H9 (cell line): ENCODE measurements at regions not wholly inside any gene's neighbourhood (a gene's known extent, or its start where the extent isn't known, plus 50 kb on each side); places are given as distances from the start of the nearest gene placed in this dataset.

ENCODE experiments used
- DNase-seq: peaks from one replicate; pipeline ENCODE4 v3.0.0-alpha.2; 2017
- H2AFZ ChIP-seq: one replicate; pipeline ENCODE4 v1.6.1; 2013; ENCODE audit warnings: mild to moderate bottlenecking, low read length, control low read depth, moderate library complexity
- H2AK5ac ChIP-seq: 2 replicates; pipeline ENCODE4 v1.6.1; 2013; ENCODE audit warnings: low read length, control low read depth, mixed read lengths; ENCODE audit not compliant: insufficient read length
- H2BK120ac ChIP-seq: one replicate; pipeline ENCODE4 v1.6.1; 2013; ENCODE audit warnings: low read depth, mild to moderate bottlenecking, low read length, control low read depth, inconsistent platforms; ENCODE audit not compliant: poor library complexity, severe bottlenecking
- H2BK12ac ChIP-seq: 2 replicates; pipeline ENCODE4 v1.6.1; 2013; ENCODE audit warnings: low read length, control low read depth, mixed read lengths, low read depth; ENCODE audit not compliant: insufficient read length
- H2BK15ac ChIP-seq: 2 replicates; pipeline ENCODE4 v1.6.1; 2013; ENCODE audit warnings: low read depth, low read length, control low read depth
- H2BK20ac ChIP-seq: one replicate; pipeline ENCODE4 v1.6.1; 2013; ENCODE audit warnings: low read depth, mild to moderate bottlenecking, low read length, control low read depth, inconsistent platforms; ENCODE audit not compliant: poor library complexity, severe bottlenecking
- H2BK5ac ChIP-seq: 2 replicates; pipeline ENCODE4 v1.6.1; 2013; ENCODE audit warnings: low read length, control low read depth, mixed read lengths; ENCODE audit not compliant: insufficient read length
- H3K14ac ChIP-seq: 2 replicates; pipeline ENCODE4 v1.6.1; 2013; ENCODE audit warnings: low read length, control low read depth; ENCODE audit not compliant: insufficient read depth
- H3K18ac ChIP-seq: 2 replicates; pipeline ENCODE4 v1.6.1; 2013; ENCODE audit warnings: low read depth, mild to moderate bottlenecking, mixed read lengths, low read length, control low read depth; ENCODE audit not compliant: insufficient read length
- H3K23ac ChIP-seq: 2 replicates; pipeline ENCODE4 v1.6.1; 2013; ENCODE audit warnings: low read length, control low read depth, mixed read lengths, low read depth; ENCODE audit not compliant: insufficient read length
- H3K23me2 ChIP-seq: 2 replicates; pipeline ENCODE4 v1.6.1; 2013; ENCODE audit warnings: low read depth, mild to moderate bottlenecking, mixed read lengths, low read length, control low read depth; ENCODE audit not compliant: insufficient read length, poor library complexity, severe bottlenecking
- H3K27ac ChIP-seq: 2 replicates; pipeline ENCODE4 v1.5.1; 2013; ENCODE audit warnings: low read length, control low read depth, mixed read lengths, low read depth; ENCODE audit not compliant: insufficient read length
- H3K27me3 ChIP-seq: 2 replicates; pipeline ENCODE4 v1.6.1; 2013; ENCODE audit warnings: low read length, control low read depth, inconsistent platforms; ENCODE audit not compliant: insufficient read depth
- H3K4ac ChIP-seq: 2 replicates; pipeline ENCODE4 v1.6.1; 2013; ENCODE audit warnings: low read depth, mild to moderate bottlenecking, control low read depth, inconsistent platforms, low read length, moderate library complexity
- H3K4me1 ChIP-seq: 2 replicates; pipeline ENCODE4 v1.6.1; 2013; ENCODE audit warnings: low read length, control low read depth, inconsistent platforms; ENCODE audit not compliant: insufficient read depth
- H3K4me2 ChIP-seq: 2 replicates; pipeline ENCODE4 v1.6.1; 2013; ENCODE audit warnings: low read length, control low read depth, mixed read lengths; ENCODE audit not compliant: insufficient read length, insufficient read depth
- H3K56ac ChIP-seq: 2 replicates; pipeline ENCODE4 v1.6.1; 2013; ENCODE audit warnings: low read depth, mild to moderate bottlenecking, mixed read lengths, low read length, control low read depth; ENCODE audit not compliant: insufficient read length
- H3K79me1 ChIP-seq: 2 replicates; pipeline ENCODE4 v1.6.1; 2013; ENCODE audit warnings: low read depth, mild to moderate bottlenecking, moderate library complexity, low read length, control low read depth, inconsistent platforms; ENCODE audit not compliant: insufficient read depth, poor library complexity, severe bottlenecking
- H3K79me2 ChIP-seq: 2 replicates; pipeline ENCODE4 v1.6.1; 2013; ENCODE audit warnings: low read length, control low read depth, inconsistent platforms; ENCODE audit not compliant: insufficient read depth
- H3K9ac ChIP-seq: 2 replicates; pipeline ENCODE4 v1.6.1; 2013; ENCODE audit warnings: low read length, control low read depth, mixed read lengths; ENCODE audit not compliant: insufficient read length; ENCODE audit errors: extremely low read depth
- H3K9me3 ChIP-seq: one replicate; pipeline ENCODE4 v1.6.1; 2013; ENCODE audit warnings: low read depth, low read length, inconsistent platforms; ENCODE audit not compliant: control insufficient read depth
- H3T11ph ChIP-seq: one replicate; pipeline ENCODE4 v1.6.1; 2013; ENCODE audit warnings: mild to moderate bottlenecking, low read length, control low read depth, inconsistent platforms
- H4K20me1 ChIP-seq: one replicate; pipeline ENCODE4 v1.6.1; 2013; ENCODE audit not compliant: control insufficient read depth, insufficient read length, insufficient read depth
- H4K5ac ChIP-seq: 2 replicates; pipeline ENCODE4 v1.6.1; 2013; ENCODE audit warnings: low read depth, mild to moderate bottlenecking, mixed read lengths, low read length, control low read depth; ENCODE audit not compliant: insufficient read length
- H4K8ac ChIP-seq: replicated peaks from 2 replicates; pipeline ENCODE4 v1.6.1; 2013; ENCODE audit warnings: low read length, control low read depth, mixed read lengths, low read depth; ENCODE audit not compliant: insufficient read length
- H4K91ac ChIP-seq: 2 replicates; pipeline ENCODE4 v1.6.1; 2013; ENCODE audit warnings: low read depth, mild to moderate bottlenecking, moderate library complexity, mixed read lengths, low read length, control low read depth; ENCODE audit not compliant: insufficient read length
- H3K27ac Mint-ChIP-seq, 3 experiments: 2 replicates in 2 of 3; 3 replicates in 1 of 3; pipeline ENCODE4 v1.8.0; 2020 to 2021; ENCODE audit warnings: mixed read lengths in 3 of 3, mild to moderate bottlenecking in 1 of 3, moderate library complexity in 1 of 3
- H3K27me3 Mint-ChIP-seq: 2 replicates; pipeline ENCODE4 v1.8.0; 2021; ENCODE audit warnings: low read depth, mild to moderate bottlenecking, moderate library complexity, mixed read lengths
- H3K36me3 Mint-ChIP-seq, 3 experiments: 2 replicates in 2 of 3; 3 replicates in 1 of 3; pipeline ENCODE4 v1.8.0; 2020 to 2021; ENCODE audit warnings: low read depth in 3 of 3, mixed read lengths in 3 of 3; ENCODE audit not compliant: insufficient read depth in 1 of 3
- H3K4me1 Mint-ChIP-seq, 2 experiments: 2 replicates each; pipeline ENCODE4 v1.8.0; 2020; ENCODE audit warnings: mixed read lengths in 2 of 2
- H3K4me3 Mint-ChIP-seq, 2 experiments: 2 replicates in 1 of 2; 3 replicates in 1 of 2; pipeline ENCODE4 v1.8.0; 2020 to 2021; ENCODE audit warnings: mild to moderate bottlenecking in 2 of 2, mixed read lengths in 2 of 2, moderate library complexity in 1 of 2
- H3K9me3 Mint-ChIP-seq, 2 experiments: 2 replicates in 1 of 2; 3 replicates in 1 of 2; pipeline ENCODE4 v1.8.0; 2020; ENCODE audit warnings: mild to moderate bottlenecking in 2 of 2, mixed read lengths in 2 of 2, moderate library complexity in 1 of 2
- CTCF ChIP-seq: fragments of 200-600 bp; sonication (generic); conservative IDR thresholded peaks from 3 replicates; pipeline ENCODE4 v1.8.0; 2021; ENCODE audit warnings: antibody characterized with exemption, mild to moderate bottlenecking
- WGBS: extraction: QIAGEN DNeasy Blood & Tissue Kit; methylation state at CpG from one replicate; pipeline ENCODE4 v1.1.7; 2013; ENCODE audit warnings: missing lambda C conversion rate, low lambda C conversion rate, mixed read lengths; ENCODE audit not compliant: insufficient read length; ENCODE audit errors: extremely low coverage; 5-methylcytosine and 5-hydroxymethylcytosine counted together

GRCh38 chr5:57413145-57413544 lies 69.5 kb downstream of the ACTBL2 start:
- H3K14ac ChIP-seq = no peak overlapping the region
- no peaks in the 10 kb centered on the region for H3K9me3 ChIP-seq
- no peak overlapping the region for H2AFZ ChIP-seq
- no peak overlapping the region for H4K8ac ChIP-seq
- H3K27ac ChIP-seq = no peak overlapping the region
- no peak overlapping the region for H2BK15ac ChIP-seq
- H3K18ac ChIP-seq = no peak overlapping the region
- DNase-seq = no peak
- H3K4me2 ChIP-seq = no peak overlapping the region
- H2BK120ac ChIP-seq = no peak overlapping the region
- H3K79me1 ChIP-seq = no peaks in the 10 kb centered on the region
- H4K20me1 ChIP-seq = no peaks in the 10 kb centered on the region
- H3K9ac ChIP-seq = no peak overlapping the region
- H4K5ac ChIP-seq = no peak overlapping the region
- H3K27me3 ChIP-seq = no peaks in the 10 kb centered on the region
- no peak overlapping the region for H2BK12ac ChIP-seq
- H3K23ac ChIP-seq = no peak overlapping the region
- H2BK5ac ChIP-seq = no peak overlapping the region
- no peak overlapping the region for H2AK5ac ChIP-seq
- no peak for TF ChIP-seq CTCF
- no peak overlapping the region for H2BK20ac ChIP-seq
- no peaks in the 10 kb centered on the region for H3K79me2 ChIP-seq
- Mint-ChIP-seq H3K4me1 (peaks cover 0 to 9% of the 10 kb centered on the region in 2 experiments; a peak in 2 of 4 replicates), H3K9me3 (no peaks in the 10 kb centered on the region), H3K27me3 (no peaks in the 10 kb centered on the region), H3K27ac (no peak overlapping the region), H3K36me3 (no peaks in the 10 kb centered on the region), H3K4me3 (no peak overlapping the region)
- no peak overlapping the region for H3T11ph ChIP-seq
- WGBS = no CpG with 5 or more reads among the region's 1 CpG
- no peak overlapping the region for H3K56ac ChIP-seq
- no peak overlapping the region for H4K91ac ChIP-seq
- no peaks in the 10 kb centered on the region for H3K23me2 ChIP-seq
- H3K4ac ChIP-seq = no peak overlapping the region
- H3K4me1 ChIP-seq = no peaks in the 10 kb centered on the region
